T-helper 17 cell (primary cell): ENCODE measurements at regions not wholly inside any gene's neighbourhood (a gene's known extent, or its start where the extent isn't known, plus 50 kb on each side); places are given as distances from the start of the nearest gene placed in this dataset.

Source experiments
- ATAC-seq: fragments of 150-1000 bp; cut with Tn5 transposase; 2 replicates; pipeline ENCODE4 v1.10.0; 2021; ENCODE audit warnings: mild to moderate bottlenecking, moderate library complexity
- DNase-seq, 3 donors: peaks; one replicate each; pipeline versions ENCODE4 v3.0.0 to v3.0.0-alpha.2; 2020 to 2021
- H3K9me3 ChIP-seq: one replicate; pipeline ENCODE4 v1.7.0; 2013; ENCODE audit warnings: low read length, mild to moderate bottlenecking; ENCODE audit not compliant: control insufficient read depth, poor library complexity, severe bottlenecking
- H3K27ac Mint-ChIP-seq: one replicate; pipeline ENCODE4 v1.8.0; 2022; ENCODE audit warnings: mild to moderate bottlenecking, moderate library complexity, mixed read lengths
- H3K27me3 Mint-ChIP-seq: one replicate; pipeline ENCODE4 v1.8.0; 2022; ENCODE audit warnings: mixed read lengths
- H3K36me3 Mint-ChIP-seq: one replicate; pipeline ENCODE4 v1.8.0; 2022; ENCODE audit warnings: low read depth, mixed read lengths
- H3K4me1 Mint-ChIP-seq: one replicate; pipeline ENCODE4 v1.8.0; 2022; ENCODE audit warnings: mild to moderate bottlenecking, mixed read lengths
- H3K4me3 Mint-ChIP-seq: one replicate; pipeline ENCODE4 v1.8.0; 2022; ENCODE audit warnings: mild to moderate bottlenecking, moderate library complexity, mixed read lengths

DNA sequence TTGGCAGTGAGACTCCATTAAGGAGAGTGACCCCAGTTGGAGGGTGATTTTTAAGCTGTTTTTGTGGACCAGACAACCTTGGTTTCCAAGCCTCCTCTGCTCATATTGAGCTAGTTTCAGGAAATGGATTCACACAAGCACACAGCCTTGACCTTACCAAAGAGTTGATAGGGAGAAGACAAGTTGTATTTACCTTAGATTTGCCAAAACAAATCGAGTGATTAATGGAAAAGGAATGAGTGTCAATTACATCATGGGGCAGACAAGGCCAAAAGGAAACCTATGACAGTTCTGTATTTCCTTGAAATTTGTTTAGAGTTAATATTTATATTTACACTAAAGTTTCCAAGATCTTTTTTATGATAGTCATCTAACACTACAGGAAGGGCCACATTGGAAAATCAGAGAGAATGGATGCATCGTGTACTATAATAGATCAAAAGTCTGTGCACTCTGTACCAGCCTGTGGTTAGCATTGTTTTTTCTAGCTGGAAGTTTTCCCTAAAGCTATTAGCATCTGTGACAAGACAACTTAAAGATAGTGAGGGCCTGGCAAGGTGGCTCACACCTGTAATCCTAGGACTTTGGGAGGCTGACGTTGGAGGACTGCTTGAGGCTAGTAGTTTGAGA lies 86.0 kb upstream of the FER start:
- ATAC-seq: no peak

DNA sequence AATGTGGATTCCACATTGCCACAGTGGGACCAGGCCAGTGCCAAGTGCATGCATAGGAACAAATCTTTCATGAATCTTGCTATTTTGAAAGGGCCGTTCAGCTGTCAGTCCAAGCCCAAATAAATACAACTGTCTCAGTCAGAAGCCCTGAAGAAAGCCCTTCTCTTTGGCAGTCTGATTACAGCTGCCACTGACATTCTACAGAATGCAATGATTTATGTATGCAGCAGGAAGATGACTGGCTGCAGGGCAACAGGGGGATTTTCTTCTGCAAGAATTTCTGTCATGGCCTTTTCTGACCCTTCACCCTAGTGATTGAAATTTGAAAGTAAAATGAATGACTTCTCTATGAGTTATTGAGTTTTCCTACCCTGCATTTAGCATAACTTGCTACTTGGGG lies 86.7 kb upstream of the FER start:
- Mint-ChIP-seq H3K4me3 (no peak overlapping the region), H3K36me3 (peaks cover 2% of the 10 kb centered on the region), H3K27ac (no peak overlapping the region), H3K4me1 (peaks cover 2% of the 10 kb centered on the region), H3K27me3 (peaks cover 39% of the 10 kb centered on the region)
- H3K9me3 ChIP-seq: no peaks in the 10 kb centered on the region
- DNase-seq (no peak), ATAC-seq (no peak)

More for the DNA sequence above, 86.0 kb upstream of the FER start:
- H3K4me3 Mint-ChIP-seq: no peak overlapping the region
- H3K36me3 Mint-ChIP-seq: peaks cover 2% of the 10 kb centered on the region
- DNase-seq: no peak
- no peaks in the 10 kb centered on the region for H3K9me3 ChIP-seq
- no peak overlapping the region for H3K27ac Mint-ChIP-seq
- H3K27me3 Mint-ChIP-seq: peaks cover 32% of the 10 kb centered on the region
- H3K4me1 Mint-ChIP-seq: peaks cover 2% of the 10 kb centered on the region

DNA sequence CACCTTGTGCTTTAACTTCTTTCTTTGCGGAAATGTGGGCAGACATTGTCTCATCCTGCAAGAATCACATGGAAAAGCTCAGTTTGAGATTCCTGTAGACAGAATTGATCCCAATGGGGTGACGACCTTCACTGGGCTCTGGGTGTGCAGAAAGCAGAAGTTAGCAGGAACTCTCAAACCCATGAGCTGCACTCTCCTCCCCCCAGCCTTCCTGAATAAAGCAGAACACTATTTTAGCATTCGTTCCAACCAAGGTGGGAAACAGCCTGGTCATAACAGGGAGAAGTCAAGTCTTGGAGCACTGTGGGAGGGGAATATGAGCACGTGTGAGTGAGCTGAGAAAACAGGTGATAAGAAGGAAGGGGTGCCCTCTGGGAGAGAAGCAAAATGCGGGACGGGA lies 87.4 kb upstream of the FER start:
- no peak overlapping the region for H3K27ac Mint-ChIP-seq
- DNase-seq: no peak
- H3K36me3 Mint-ChIP-seq: peaks cover 2% of the 10 kb centered on the region
- peaks cover 2% of the 10 kb centered on the region for H3K4me1 Mint-ChIP-seq
- no peak overlapping the region for H3K4me3 Mint-ChIP-seq
- no peak for ATAC-seq
- peaks cover 44% of the 10 kb centered on the region for H3K27me3 Mint-ChIP-seq
- H3K9me3 ChIP-seq: no peaks in the 10 kb centered on the region

DNA sequence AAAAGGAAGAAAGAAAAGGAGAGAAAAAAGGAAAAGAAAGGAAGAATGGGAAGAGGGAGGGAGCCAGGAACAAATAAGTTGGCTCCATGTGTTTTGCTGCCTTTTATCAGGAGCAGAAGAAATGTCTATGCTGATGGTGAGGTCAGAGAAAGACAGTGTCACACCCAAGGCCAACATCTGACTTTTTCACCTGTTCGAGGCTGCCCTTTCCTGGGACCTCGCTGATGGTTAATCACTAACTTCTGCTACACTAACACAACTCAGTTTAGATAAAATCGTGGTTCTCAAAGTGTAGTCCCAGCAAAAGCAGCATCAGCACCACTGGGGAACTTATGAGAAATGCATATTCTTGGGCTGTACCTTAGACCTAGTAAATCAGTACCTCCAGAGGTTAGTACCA lies 88.2 kb upstream of the FER start:
- Mint-ChIP-seq H3K4me1 (peaks cover 2% of the 10 kb centered on the region), H3K36me3 (peaks cover 2% of the 10 kb centered on the region), H3K27ac (no peak overlapping the region), H3K27me3 (peaks cover 44% of the 10 kb centered on the region), H3K4me3 (no peak overlapping the region)
- no peaks in the 10 kb centered on the region for H3K9me3 ChIP-seq
- ATAC-seq (no peak), DNase-seq (no peak)

DNA sequence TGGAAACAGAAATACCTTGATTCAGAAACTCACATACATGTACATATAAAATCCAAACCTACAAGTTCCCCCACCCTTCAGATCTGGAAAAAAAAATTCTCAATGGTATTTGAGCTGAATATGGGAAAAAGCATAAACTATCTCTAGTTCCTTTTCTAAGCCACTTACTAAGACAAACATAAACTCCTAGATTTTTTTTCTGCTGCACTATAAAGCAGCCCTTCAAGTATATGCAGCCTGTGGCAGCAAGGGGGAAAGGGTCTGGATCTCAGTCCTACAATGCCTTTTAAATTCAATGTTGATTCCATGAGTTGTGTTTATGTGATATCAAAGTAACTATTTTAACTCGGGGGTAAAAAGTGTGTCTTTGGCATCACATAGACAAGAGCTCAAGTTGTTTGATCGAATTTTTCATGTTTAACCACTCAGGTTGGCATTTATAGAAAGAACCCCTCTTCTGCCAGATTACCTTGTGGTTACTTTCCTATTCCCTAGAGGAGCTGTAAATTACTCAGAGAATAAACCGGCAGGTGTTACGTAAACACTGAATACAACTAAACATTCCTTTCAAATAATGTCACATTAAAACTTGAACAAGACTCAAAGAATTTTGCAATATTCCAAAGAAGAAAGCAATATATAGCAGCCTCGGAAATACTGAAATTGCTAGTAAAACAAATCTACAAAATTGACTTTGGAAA lies 91.8 kb upstream of the FER start:
- ATAC-seq (no peak), DNase-seq (no peak)
- Mint-ChIP-seq H3K27ac (no peak overlapping the region), H3K4me1 (peaks cover 2% of the 10 kb centered on the region), H3K27me3 (peaks cover 44% of the 10 kb centered on the region), H3K4me3 (no peak overlapping the region), H3K36me3 (peaks cover 2% of the 10 kb centered on the region)
- no peaks in the 10 kb centered on the region for H3K9me3 ChIP-seq

DNA sequence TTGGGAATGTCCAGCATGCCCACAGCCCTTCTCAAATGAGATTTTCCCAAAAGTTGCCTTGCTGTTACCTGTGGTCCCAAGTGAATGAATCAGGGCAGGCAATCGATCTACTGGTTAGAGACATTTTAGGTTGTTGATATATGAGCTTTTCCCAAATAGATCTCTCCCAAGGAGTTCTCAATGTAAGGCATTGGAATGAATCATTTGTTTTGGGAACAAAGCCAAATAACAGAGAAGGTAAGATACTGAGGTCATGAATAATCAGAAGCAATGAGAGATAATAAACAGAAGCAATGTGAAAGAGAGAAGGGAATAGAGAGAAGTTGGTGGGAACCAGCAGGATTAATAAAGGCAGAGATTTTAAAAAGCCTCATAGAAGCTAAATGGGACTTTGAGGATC lies 93.6 kb upstream of the FER start:
- ATAC-seq: no peak

DNA sequence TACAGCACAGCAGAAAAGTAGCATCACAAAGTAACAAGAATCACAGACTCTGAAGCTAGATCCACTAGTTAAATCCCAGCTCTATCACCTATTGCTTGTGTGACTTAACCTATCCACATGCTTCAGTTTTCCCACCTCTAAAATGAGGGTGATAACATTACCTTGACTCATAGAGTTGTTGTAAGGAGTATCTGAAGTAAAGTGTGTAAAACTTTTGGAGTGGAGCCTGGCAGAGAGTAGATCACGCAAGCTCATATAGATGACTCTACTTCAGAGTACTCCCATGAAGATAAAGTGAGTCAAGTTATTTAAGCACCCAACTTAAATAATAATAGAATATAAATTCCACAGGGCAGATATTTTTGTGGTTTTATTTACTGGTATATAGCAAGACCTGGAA lies 94.5 kb upstream of the FER start:
- no peak for ATAC-seq
- Mint-ChIP-seq H3K27me3 (peaks cover 24% of the 10 kb centered on the region), H3K4me1 (peaks cover 2% of the 10 kb centered on the region), H3K27ac (no peak overlapping the region), H3K36me3 (peaks cover 2% of the 10 kb centered on the region), H3K4me3 (no peak overlapping the region)
- no peaks in the 10 kb centered on the region for H3K9me3 ChIP-seq
- DNase-seq: no peak

More for the DNA sequence above, 93.6 kb upstream of the FER start:
- H3K27me3 Mint-ChIP-seq: peaks cover 31% of the 10 kb centered on the region
- H3K36me3 Mint-ChIP-seq: peaks cover 2% of the 10 kb centered on the region
- H3K9me3 ChIP-seq: no peaks in the 10 kb centered on the region
- H3K4me3 Mint-ChIP-seq: no peak overlapping the region
- H3K27ac Mint-ChIP-seq: no peak overlapping the region
- peaks cover 2% of the 10 kb centered on the region for H3K4me1 Mint-ChIP-seq
- no peak for DNase-seq

DNA sequence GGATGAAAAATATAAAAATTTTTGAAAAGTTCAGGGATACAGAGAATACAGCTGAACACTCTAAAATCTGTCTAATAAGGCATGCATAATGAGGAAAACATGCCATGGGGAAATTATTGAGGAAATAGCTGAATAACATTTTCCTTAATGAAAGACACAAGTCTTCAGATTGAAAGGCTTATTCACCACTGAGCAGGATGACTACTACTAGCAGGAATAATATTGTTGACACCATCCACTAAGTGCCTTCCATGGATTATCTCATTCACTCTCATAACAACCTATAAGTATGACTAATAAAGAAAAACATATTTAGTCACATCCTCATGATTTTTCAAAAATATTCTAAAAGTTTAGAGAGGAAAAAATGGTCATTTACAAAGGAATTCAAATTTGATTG lies 96.7 kb upstream of the FER start:
- Mint-ChIP-seq H3K27ac (no peak overlapping the region), H3K4me1 (no peaks in the 10 kb centered on the region), H3K36me3 (no peaks in the 10 kb centered on the region), H3K4me3 (no peak overlapping the region), H3K27me3 (peaks cover 5% of the 10 kb centered on the region)
- ATAC-seq (no peak), DNase-seq (no peak)
- no peaks in the 10 kb centered on the region for H3K9me3 ChIP-seq

DNA sequence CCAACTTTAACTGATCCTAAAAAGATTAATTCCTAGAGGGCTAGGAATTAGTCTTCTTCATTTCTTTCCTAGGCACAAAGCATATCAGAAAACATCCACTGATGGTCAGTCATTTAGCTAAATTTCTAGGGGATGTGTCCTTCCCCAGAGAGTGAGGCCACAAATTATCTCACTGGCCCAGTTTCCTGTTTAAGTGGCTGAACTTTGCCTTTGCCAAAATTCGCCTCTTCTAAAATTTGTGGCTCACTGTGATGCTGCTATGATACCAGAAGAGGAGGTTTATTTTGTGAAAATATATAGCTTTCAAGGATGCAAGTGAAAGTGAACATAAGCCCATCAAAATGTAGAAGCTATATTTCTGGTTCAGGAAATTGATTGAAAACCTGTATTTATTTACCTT lies 98.1 kb upstream of the FER start:
- H3K4me3 Mint-ChIP-seq: no peak overlapping the region

DNA sequence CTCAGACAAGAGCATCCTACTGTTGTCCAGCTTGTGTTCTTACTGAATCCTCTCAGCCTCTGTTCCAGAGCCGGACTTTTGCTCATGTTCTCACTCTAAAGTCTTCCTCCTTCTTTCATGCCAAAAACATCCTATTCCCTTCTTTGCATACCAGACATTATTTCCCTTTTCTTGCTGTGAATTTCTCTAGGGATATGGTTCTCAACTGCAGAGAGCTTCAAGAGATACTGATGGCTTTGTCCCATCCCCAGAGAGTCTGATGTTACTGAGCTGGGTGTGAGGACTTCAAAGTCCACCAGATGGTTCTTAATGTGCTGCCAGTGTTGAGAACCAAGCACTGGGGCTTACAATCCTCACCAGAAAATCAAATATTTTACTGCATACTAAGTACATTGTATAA lies 98.6 kb upstream of the FER start:
- no peaks in the 10 kb centered on the region for H3K9me3 ChIP-seq

More for the DNA sequence above, 98.1 kb upstream of the FER start:
- no peaks in the 10 kb centered on the region for H3K9me3 ChIP-seq
- H3K36me3 Mint-ChIP-seq: no peaks in the 10 kb centered on the region
- no peak overlapping the region for H3K27ac Mint-ChIP-seq
- peaks cover under 1% of the 10 kb centered on the region for H3K27me3 Mint-ChIP-seq
- DNase-seq (no peak), ATAC-seq (no peak)
- no peaks in the 10 kb centered on the region for H3K4me1 Mint-ChIP-seq

DNA sequence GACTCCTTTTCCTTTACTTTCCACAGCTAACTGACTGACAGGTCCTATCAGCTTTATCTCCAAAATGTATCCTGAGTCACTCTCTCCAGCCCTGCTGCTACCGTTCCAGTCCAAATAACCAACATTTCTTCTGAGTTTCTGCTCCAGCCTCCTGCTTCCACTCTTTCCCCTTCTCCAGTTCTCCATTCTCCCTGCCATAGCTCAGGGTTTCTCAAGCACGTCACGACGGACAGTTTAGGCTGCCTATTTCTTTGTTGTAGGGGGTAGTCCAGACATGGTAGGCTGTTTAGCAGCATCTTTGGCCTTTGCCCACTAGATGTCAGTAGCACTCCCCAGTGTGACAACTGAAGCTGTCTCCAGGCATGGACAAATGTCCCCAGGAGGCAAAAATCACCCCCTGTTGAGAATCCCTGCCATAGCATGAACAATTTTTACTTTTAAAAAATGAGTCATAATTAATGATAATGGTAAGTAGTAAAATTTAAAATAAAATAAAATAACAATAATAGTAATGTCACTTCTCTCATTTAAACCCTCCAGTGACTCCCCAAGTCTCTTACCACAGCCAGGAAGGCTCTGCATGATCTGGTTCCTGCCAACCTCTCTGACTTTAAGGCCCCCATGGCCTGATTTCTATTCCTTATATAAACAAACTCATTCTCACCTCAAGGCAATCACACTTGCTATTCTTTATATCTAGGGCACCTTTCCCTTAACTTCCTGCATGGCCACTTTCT lies 105.4 kb upstream of the FER start:
- H3K36me3 Mint-ChIP-seq: peaks cover 2% of the 10 kb centered on the region
- peaks cover 5% of the 10 kb centered on the region for H3K4me1 Mint-ChIP-seq
- no peaks in the 10 kb centered on the region for H3K9me3 ChIP-seq
- peak in 2 of 3 donors; percentile 9 to 26 for DNase-seq
- peaks cover 23% of the 10 kb centered on the region for H3K27me3 Mint-ChIP-seq
- H3K4me3 Mint-ChIP-seq: no peak overlapping the region
- peak; percentile 80 for ATAC-seq
- peak overlapping the region; percentile 41 for H3K27ac Mint-ChIP-seq

More for the DNA sequence above, 98.6 kb upstream of the FER start:
- Mint-ChIP-seq H3K36me3 (no peaks in the 10 kb centered on the region), H3K27ac (no peak overlapping the region), H3K27me3 (peaks cover 4% of the 10 kb centered on the region), H3K4me1 (no peaks in the 10 kb centered on the region), H3K4me3 (no peak overlapping the region)
- DNase-seq (no peak), ATAC-seq (no peak)

DNA sequence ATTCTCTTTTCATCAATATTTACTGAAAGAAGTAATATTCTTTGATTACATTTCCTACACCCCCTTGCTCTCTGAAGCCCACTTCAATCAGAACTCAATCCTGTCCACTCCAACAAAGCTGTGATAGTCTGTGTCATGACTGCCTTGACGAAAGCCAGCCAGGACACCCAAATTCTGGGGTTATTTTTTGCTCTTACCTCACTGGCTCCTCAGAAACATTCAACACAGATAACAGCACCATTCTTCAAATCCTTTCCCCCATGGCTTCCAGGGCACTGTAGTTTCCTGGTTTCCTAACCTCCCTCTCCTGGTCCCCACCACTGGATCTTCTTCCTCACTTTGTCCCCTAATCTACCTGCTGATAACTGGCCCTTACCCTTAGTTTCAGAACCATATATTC lies 106.1 kb upstream of the FER start:
- H3K9me3 ChIP-seq: no peaks in the 10 kb centered on the region
- peaks cover 5% of the 10 kb centered on the region for H3K4me1 Mint-ChIP-seq
- H3K4me3 Mint-ChIP-seq: no peak overlapping the region
- peaks cover 30% of the 10 kb centered on the region for H3K27me3 Mint-ChIP-seq
- DNase-seq: no peak
- peaks cover 2% of the 10 kb centered on the region for H3K36me3 Mint-ChIP-seq
- no peak for ATAC-seq
- no peak overlapping the region for H3K27ac Mint-ChIP-seq

DNA sequence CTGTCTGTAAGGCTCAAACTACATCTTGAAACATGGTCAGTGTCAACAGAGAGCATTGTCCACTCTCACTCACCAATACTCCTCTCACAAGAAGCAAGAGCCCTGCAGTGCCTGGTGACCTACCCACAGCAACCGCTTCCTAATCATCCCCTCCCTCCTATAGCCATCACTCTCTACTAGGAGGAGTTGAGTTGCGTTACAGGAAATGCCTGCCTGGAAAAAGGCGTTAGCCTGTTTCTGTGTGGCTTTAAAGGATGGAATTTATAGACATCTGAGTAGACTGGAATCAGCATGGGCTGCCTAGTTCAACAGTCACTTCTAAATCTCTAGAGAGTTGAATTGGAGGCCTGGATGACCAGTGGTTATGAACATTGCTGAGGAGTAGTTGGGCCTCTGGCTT lies 108.3 kb upstream of the FER start:
- ATAC-seq (no peak), DNase-seq (no peak)
- Mint-ChIP-seq H3K36me3 (peaks cover 2% of the 10 kb centered on the region), H3K27me3 (peaks cover 28% of the 10 kb centered on the region), H3K4me3 (no peak overlapping the region), H3K4me1 (peaks cover 5% of the 10 kb centered on the region), H3K27ac (no peak overlapping the region)
- H3K9me3 ChIP-seq: no peaks in the 10 kb centered on the region
